Stomach (tissue), 4 donors: ENCODE measurements at regions not wholly inside any gene's neighbourhood (a gene's known extent, or its start where the extent isn't known, plus 50 kb on each side); places are given as distances from the start of the nearest gene placed in this dataset.

Experiments
- EP300 ChIP-seq: sonication (generic); formaldehyde crosslinking; IDR thresholded peaks from one replicate; pipeline ENCODE4 v1.6.1; 2017; ENCODE audit warnings: antibody characterized with exemption
- POLR2A ChIP-seq, 4 donors: fragments of 450-650 bp; IDR thresholded peaks; one replicate each; pipeline ENCODE4 v1.6.1; 2016; ENCODE audit warnings: antibody characterized with exemption in 4 of 4, control low read depth in 2 of 4, mild to moderate bottlenecking in 1 of 4, moderate library complexity in 1 of 4
- POLR2AphosphoS5 ChIP-seq, 3 donors: sonication (generic); formaldehyde crosslinking; IDR thresholded peaks; one replicate each; pipeline ENCODE4 v1.6.1; 2016; ENCODE audit warnings: antibody characterized with exemption in 3 of 3
- TF ChIP-seq, protein P1 (sequence below), 7 experiments: fragments of 450-650 bp in 4 of 7; fragments of 200-600 bp in 3 of 7; sonication (generic) in 3 of 7; IDR thresholded peaks; one replicate each; pipeline ENCODE4 v1.5.1; 2016 to 2019; ENCODE audit warnings: antibody characterized with exemption in 7 of 7, control low read depth in 2 of 7, mild to moderate bottlenecking in 1 of 7

DNA sequence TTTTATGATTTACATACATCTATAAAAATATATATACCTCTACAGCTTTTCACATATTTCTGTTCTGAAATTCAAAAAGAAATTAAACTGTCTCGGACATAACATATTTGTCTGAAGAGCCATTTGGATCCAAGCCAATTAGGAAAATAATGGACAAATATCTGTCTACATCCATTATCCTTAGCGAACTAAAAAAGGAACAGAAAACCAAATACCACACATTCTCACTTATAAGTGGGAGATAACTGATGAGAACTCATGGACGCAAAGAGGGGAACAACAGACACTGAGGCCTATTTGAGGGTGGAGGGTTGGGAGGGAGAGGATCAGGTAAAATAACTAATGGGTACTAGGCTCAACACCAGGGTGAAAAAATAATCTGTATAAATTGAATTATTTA, 829.4 kb upstream of the ALCAM start:
- TF ChIP-seq, protein P1, sequence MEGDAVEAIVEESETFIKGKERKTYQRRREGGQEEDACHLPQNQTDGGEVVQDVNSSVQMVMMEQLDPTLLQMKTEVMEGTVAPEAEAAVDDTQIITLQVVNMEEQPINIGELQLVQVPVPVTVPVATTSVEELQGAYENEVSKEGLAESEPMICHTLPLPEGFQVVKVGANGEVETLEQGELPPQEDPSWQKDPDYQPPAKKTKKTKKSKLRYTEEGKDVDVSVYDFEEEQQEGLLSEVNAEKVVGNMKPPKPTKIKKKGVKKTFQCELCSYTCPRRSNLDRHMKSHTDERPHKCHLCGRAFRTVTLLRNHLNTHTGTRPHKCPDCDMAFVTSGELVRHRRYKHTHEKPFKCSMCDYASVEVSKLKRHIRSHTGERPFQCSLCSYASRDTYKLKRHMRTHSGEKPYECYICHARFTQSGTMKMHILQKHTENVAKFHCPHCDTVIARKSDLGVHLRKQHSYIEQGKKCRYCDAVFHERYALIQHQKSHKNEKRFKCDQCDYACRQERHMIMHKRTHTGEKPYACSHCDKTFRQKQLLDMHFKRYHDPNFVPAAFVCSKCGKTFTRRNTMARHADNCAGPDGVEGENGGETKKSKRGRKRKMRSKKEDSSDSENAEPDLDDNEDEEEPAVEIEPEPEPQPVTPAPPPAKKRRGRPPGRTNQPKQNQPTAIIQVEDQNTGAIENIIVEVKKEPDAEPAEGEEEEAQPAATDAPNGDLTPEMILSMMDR (IDR thresholded peaks at IDR 0.05): no peak
- TF ChIP-seq POLR2A (IDR thresholded peaks at IDR 0.05): no peak
- no peak for TF ChIP-seq POLR2AphosphoS5 (IDR thresholded peaks at IDR 0.05)
- no peak for TF ChIP-seq EP300
